DND-41 (cell line): ENCODE measurements at regions not wholly inside any gene's neighbourhood (a gene's known extent, or its start where the extent isn't known, plus 50 kb on each side); places are given as distances from the start of the nearest gene placed in this dataset.

Experiments
- ATAC-seq: fragments of 200-7000 bp; cut with Tn5 transposase; 3 replicates; pipeline ENCODE4 v1.9.1; 2021; ENCODE audit warnings: low read depth; ENCODE audit not compliant: insufficient read depth
- DNase-seq: peaks from one replicate; pipeline ENCODE4 v3.0.0-alpha.2; 2020
- H2AFZ ChIP-seq: 2 replicates; pipeline ENCODE4 v1.6.0; 2012; ENCODE audit warnings: low read depth, low read length
- H3K27ac ChIP-seq: 2 replicates; pipeline ENCODE4 v1.5.1; 2012; ENCODE audit warnings: low read length, inconsistent platforms
- H3K27me3 ChIP-seq: fragments of 200-600 bp; sonication (generic); 2 replicates; pipeline ENCODE4 v1.6.0; 2012; ENCODE audit warnings: low read length, mild to moderate bottlenecking, inconsistent platforms; ENCODE audit not compliant: insufficient read depth, poor library complexity
- H3K36me3 ChIP-seq: 2 replicates; pipeline ENCODE4 v1.5.1; 2012; ENCODE audit warnings: low read length, inconsistent platforms; ENCODE audit not compliant: insufficient read depth
- H3K4me1 ChIP-seq: 2 replicates; pipeline ENCODE4 v1.5.1; 2012; ENCODE audit warnings: mild to moderate bottlenecking, low read length; ENCODE audit not compliant: insufficient read depth
- H3K4me2 ChIP-seq: 2 replicates; pipeline ENCODE4 v1.6.0; 2012; ENCODE audit warnings: mild to moderate bottlenecking, moderate library complexity, low read length, inconsistent platforms; ENCODE audit not compliant: insufficient read depth
- H3K4me3 ChIP-seq, 2 experiments: fragments of 200-600 bp in 1 of 2; shearing (Covaris generic) in 1 of 2; 2 replicates each; pipeline ENCODE4 v1.5.1; 2012 to 2016; ENCODE audit warnings: inconsistent platforms in 2 of 2, low read length in 2 of 2, mild to moderate bottlenecking in 2 of 2, low read depth in 1 of 2, moderate library complexity in 1 of 2
- H3K79me2 ChIP-seq: 2 replicates; pipeline ENCODE4 v1.6.0; 2012; ENCODE audit warnings: low read length, inconsistent platforms; ENCODE audit not compliant: insufficient read depth
- H3K9ac ChIP-seq: 2 replicates; pipeline ENCODE4 v1.6.0; 2012; ENCODE audit warnings: low read depth, mild to moderate bottlenecking, inconsistent platforms, low read length, moderate library complexity
- H3K9me3 ChIP-seq: 2 replicates; pipeline ENCODE4 v1.5.1; 2012; ENCODE audit warnings: low read length, moderate library complexity, mild to moderate bottlenecking, inconsistent platforms; ENCODE audit not compliant: insufficient read depth, severe bottlenecking
- H4K20me1 ChIP-seq: 2 replicates; pipeline ENCODE4 v1.6.0; 2012; ENCODE audit warnings: low read length; ENCODE audit not compliant: insufficient read depth
- EZH2 ChIP-seq: IDR thresholded peaks from 3 replicates; pipeline ENCODE4 v1.6.1; 2012; ENCODE audit warnings: borderline replicate concordance, low read depth, mild to moderate bottlenecking, moderate library complexity, low read length, inconsistent platforms; ENCODE audit not compliant: severe bottlenecking
- TF ChIP-seq, protein P1 (sequence below): IDR thresholded peaks from 2 replicates; pipeline ENCODE4 v1.5.1; 2012; ENCODE audit warnings: borderline replicate concordance, low read length, moderate library complexity, mild to moderate bottlenecking; ENCODE audit not compliant: poor library complexity, severe bottlenecking; ENCODE audit errors: extremely low read depth

DNA sequence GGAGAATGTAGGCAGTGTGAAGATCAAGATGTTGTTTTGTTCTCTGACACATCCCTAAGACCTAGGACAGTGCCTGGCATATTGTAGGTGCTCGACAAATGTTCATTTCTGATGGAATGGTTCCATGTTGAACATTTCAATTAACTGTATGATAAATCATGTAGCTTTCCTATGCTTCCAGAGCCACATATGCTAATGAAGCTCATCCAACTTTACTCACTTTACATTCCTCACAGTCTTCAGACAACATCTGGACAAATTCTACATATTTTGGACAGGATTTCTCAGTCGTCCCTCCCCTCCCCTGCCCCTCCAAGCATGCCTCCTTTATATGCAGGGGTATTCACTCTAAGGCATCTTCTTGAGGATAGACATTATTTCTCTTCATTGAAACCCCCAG, 177.9 kb downstream of the BLID start:
- peaks cover 7% of the 10 kb centered on the region for H3K27me3 ChIP-seq
- H3K4me2 ChIP-seq, result no peak overlapping the region
- H3K4me3 ChIP-seq, result no peak overlapping the region
- ATAC-seq (no peak), DNase-seq (no peak)
- H4K20me1 ChIP-seq, result no peaks in the 10 kb centered on the region
- no peaks in the 10 kb centered on the region for H3K4me1 ChIP-seq
- no peak overlapping the region for H2AFZ ChIP-seq
- H3K9me3 ChIP-seq, result no peaks in the 10 kb centered on the region
- H3K79me2 ChIP-seq, result no peaks in the 10 kb centered on the region
- H3K9ac ChIP-seq, result no peak overlapping the region
- no peak overlapping the region for H3K27ac ChIP-seq
- H3K36me3 ChIP-seq, result no peaks in the 10 kb centered on the region
- TF ChIP-seq, protein P1, sequence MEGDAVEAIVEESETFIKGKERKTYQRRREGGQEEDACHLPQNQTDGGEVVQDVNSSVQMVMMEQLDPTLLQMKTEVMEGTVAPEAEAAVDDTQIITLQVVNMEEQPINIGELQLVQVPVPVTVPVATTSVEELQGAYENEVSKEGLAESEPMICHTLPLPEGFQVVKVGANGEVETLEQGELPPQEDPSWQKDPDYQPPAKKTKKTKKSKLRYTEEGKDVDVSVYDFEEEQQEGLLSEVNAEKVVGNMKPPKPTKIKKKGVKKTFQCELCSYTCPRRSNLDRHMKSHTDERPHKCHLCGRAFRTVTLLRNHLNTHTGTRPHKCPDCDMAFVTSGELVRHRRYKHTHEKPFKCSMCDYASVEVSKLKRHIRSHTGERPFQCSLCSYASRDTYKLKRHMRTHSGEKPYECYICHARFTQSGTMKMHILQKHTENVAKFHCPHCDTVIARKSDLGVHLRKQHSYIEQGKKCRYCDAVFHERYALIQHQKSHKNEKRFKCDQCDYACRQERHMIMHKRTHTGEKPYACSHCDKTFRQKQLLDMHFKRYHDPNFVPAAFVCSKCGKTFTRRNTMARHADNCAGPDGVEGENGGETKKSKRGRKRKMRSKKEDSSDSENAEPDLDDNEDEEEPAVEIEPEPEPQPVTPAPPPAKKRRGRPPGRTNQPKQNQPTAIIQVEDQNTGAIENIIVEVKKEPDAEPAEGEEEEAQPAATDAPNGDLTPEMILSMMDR, result no peak
- no peak for TF ChIP-seq EZH2

DNA sequence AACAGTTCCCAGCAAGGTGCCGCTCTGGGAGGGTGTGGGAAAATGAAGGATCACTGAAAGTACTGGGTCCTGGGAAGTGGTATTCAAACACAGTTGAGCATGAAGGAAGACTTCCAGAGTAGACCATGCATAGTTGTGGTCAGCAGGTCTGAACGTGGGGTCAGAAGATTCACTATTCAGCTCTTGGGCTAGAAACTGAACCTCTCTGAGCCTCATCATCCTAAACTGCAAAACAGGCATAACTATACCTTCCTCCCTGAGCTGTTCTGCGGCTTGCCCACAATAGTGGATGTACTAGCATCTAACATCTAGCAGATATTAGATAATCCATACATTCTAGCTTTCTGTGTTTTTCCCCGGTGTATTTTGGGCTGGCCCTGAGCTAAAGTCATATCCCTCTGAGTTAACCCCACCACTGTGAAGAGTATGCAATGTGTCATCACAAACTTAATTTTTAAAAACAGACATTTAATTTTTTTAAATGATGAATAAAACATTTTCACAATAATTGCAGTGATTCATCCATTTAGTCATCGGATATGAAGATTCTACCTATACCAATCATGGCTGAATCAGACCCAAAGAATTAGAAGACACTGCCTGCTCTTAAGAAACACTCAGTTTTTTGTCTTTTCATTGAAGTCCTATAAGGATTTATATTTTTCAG, 179.1 kb downstream of the BLID start:
- TF ChIP-seq, protein P1, result no peak
- no peak for TF ChIP-seq EZH2
- H3K9me3 ChIP-seq, result no peaks in the 10 kb centered on the region
- DNase-seq (no peak), ATAC-seq (no peak)
- H3K27me3 ChIP-seq, result peaks cover 5% of the 10 kb centered on the region
- no peaks in the 10 kb centered on the region for H3K79me2 ChIP-seq
- no peaks in the 10 kb centered on the region for H4K20me1 ChIP-seq
- H2AFZ ChIP-seq, result no peak overlapping the region
- no peaks in the 10 kb centered on the region for H3K4me1 ChIP-seq
- H3K36me3 ChIP-seq, result no peaks in the 10 kb centered on the region
- H3K4me2 ChIP-seq, result no peak overlapping the region
- H3K4me3 ChIP-seq, result no peak overlapping the region
- H3K27ac ChIP-seq, result no peak overlapping the region
- H3K9ac ChIP-seq, result no peak overlapping the region

DNA sequence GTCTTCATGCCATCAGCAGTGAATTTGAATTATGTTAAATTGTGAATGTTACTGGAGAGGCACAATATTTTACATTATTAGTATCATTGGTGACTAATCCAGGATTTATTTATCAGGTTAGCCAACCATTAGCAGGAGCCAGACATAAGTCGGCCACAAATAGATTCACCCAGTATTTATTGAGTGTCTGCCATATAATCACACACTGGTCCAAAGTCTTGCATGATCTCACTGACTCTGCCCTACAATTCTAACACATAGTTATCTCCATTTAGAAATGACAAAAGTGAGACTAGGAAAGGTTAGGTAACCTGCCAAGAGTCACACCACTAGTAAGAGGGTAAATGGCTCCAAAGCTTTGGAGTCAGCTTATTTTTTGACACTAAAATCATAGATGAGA, 179.6 kb downstream of the BLID start:
- no peaks in the 10 kb centered on the region for H3K36me3 ChIP-seq
- no peak overlapping the region for H3K9ac ChIP-seq
- no peaks in the 10 kb centered on the region for H4K20me1 ChIP-seq
- no peaks in the 10 kb centered on the region for H3K9me3 ChIP-seq
- H2AFZ ChIP-seq, result no peak overlapping the region
- DNase-seq, result no peak
- ATAC-seq, result no peak
- no peak overlapping the region for H3K4me2 ChIP-seq
- no peaks in the 10 kb centered on the region for H3K79me2 ChIP-seq
- TF ChIP-seq, protein P1, result no peak
- TF ChIP-seq EZH2, result no peak
- H3K4me1 ChIP-seq, result no peaks in the 10 kb centered on the region
- no peak overlapping the region for H3K4me3 ChIP-seq
- peaks cover 3% of the 10 kb centered on the region for H3K27me3 ChIP-seq
- no peak overlapping the region for H3K27ac ChIP-seq
